IgD-negative memory B cell (primary cell): ENCODE measurements at regions not wholly inside any gene's neighbourhood (a gene's known extent, or its start where the extent isn't known, plus 50 kb on each side); places are given as distances from the start of the nearest gene placed in this dataset.
A peak's percentile ranks its signal among the peaks of the same experiment; 100 is the strongest.

Experiments used
- H3K27ac Mint-ChIP-seq, 3 donors: one replicate each; pipeline ENCODE4 v1.8.0; 2020 to 2022; ENCODE audit warnings: mild to moderate bottlenecking in 3 of 3, mixed read lengths in 3 of 3, moderate library complexity in 1 of 3
- H3K27me3 Mint-ChIP-seq: one replicate; pipeline ENCODE4 v1.8.0; 2021; ENCODE audit warnings: mixed read lengths
- H3K36me3 Mint-ChIP-seq: one replicate; pipeline ENCODE4 v1.8.0; 2020; ENCODE audit warnings: mild to moderate bottlenecking, mixed read lengths
- H3K4me1 Mint-ChIP-seq, 3 donors: one replicate each; pipeline ENCODE4 v1.8.0; 2020 to 2022; ENCODE audit warnings: mixed read lengths in 3 of 3, mild to moderate bottlenecking in 1 of 3
- H3K4me3 Mint-ChIP-seq, 4 donors: one replicate each; pipeline ENCODE4 v1.8.0; 2020 to 2022; ENCODE audit warnings: mild to moderate bottlenecking in 4 of 4, mixed read lengths in 4 of 4, moderate library complexity in 3 of 4
- H3K9me3 Mint-ChIP-seq, 3 donors: one replicate each; pipeline ENCODE4 v1.8.0; 2020 to 2021; ENCODE audit warnings: mixed read lengths in 3 of 3, mild to moderate bottlenecking in 1 of 3

- Mint-ChIP-seq H3K36me3 (no peaks in the 10 kb centered on the region), H3K27me3 (no peaks in the 10 kb centered on the region), H3K27ac (no peak overlapping the region), H3K4me3 (no peak overlapping the region), H3K4me1 (no peaks in the 10 kb centered on the region), H3K9me3 (peaks cover 0 to 3% (median 0%) of the 10 kb centered on the region in 3 donors)
These were observed 193.4 kb upstream of the MYT1L start for GRCh38 chr2:2524348-2524941.

- H3K4me1 Mint-ChIP-seq = no peaks in the 10 kb centered on the region
- H3K9me3 Mint-ChIP-seq = peaks cover 0 to 3% (median 0%) of the 10 kb centered on the region in 3 donors
- no peaks in the 10 kb centered on the region for H3K36me3 Mint-ChIP-seq
- H3K4me3 Mint-ChIP-seq = no peak overlapping the region
- H3K27me3 Mint-ChIP-seq = no peaks in the 10 kb centered on the region
- H3K27ac Mint-ChIP-seq = no peak overlapping the region
These were observed 192.6 kb upstream of the MYT1L start for GRCh38 chr2:2523461-2524347.

- Mint-ChIP-seq H3K27me3 (no peaks in the 10 kb centered on the region), H3K36me3 (no peaks in the 10 kb centered on the region), H3K27ac (no peak overlapping the region), H3K9me3 (peaks cover 0 to 3% (median 0%) of the 10 kb centered on the region in 3 donors), H3K4me1 (no peaks in the 10 kb centered on the region), H3K4me3 (peak overlapping the region in 1 of 4 donors; percentile 38)
These were observed 189.3 kb upstream of the MYT1L start for GRCh38 chr2:2520401-2520811.

GRCh38 chr2:2519381-2519780, 188.3 kb upstream of the MYT1L start:
- Mint-ChIP-seq H3K4me3 (no peak overlapping the region), H3K27ac (no peak overlapping the region), H3K27me3 (no peaks in the 10 kb centered on the region), H3K4me1 (no peaks in the 10 kb centered on the region), H3K36me3 (no peaks in the 10 kb centered on the region), H3K9me3 (peaks cover 0 to 3% (median 0%) of the 10 kb centered on the region in 3 donors)

- Mint-ChIP-seq H3K4me1 (peaks cover 0 to 3% (median 0%) of the 10 kb centered on the region in 3 donors), H3K27me3 (no peaks in the 10 kb centered on the region), H3K27ac (no peak overlapping the region), H3K9me3 (peaks cover 0 to 3% (median 0%) of the 10 kb centered on the region in 3 donors), H3K4me3 (no peak overlapping the region), H3K36me3 (no peaks in the 10 kb centered on the region)
These were observed 186.3 kb upstream of the MYT1L start for GRCh38 chr2:2517399-2517798.

- peaks cover 0 to 1% (median under 1%) of the 10 kb centered on the region in 3 donors for H3K9me3 Mint-ChIP-seq
- peak overlapping the region in 1 of 4 donors; percentile 52 for H3K4me3 Mint-ChIP-seq
- no peak overlapping the region for H3K27ac Mint-ChIP-seq
- H3K36me3 Mint-ChIP-seq = no peaks in the 10 kb centered on the region
- peaks cover 0 to 3% (median 0%) of the 10 kb centered on the region in 3 donors for H3K4me1 Mint-ChIP-seq
- H3K27me3 Mint-ChIP-seq = no peaks in the 10 kb centered on the region
These were observed 185.3 kb upstream of the MYT1L start for GRCh38 chr2:2516386-2516785.

GRCh38 chr2:2512931-2513330, 181.9 kb upstream of the MYT1L start:
- no peaks in the 10 kb centered on the region for H3K36me3 Mint-ChIP-seq
- H3K4me3 Mint-ChIP-seq = no peak overlapping the region
- peaks cover 0 to 3% (median 0%) of the 10 kb centered on the region in 3 donors for H3K9me3 Mint-ChIP-seq
- H3K27ac Mint-ChIP-seq = no peak overlapping the region
- no peaks in the 10 kb centered on the region for H3K27me3 Mint-ChIP-seq
- H3K4me1 Mint-ChIP-seq = peaks cover 0 to 3% (median 0%) of the 10 kb centered on the region in 3 donors

- no peak overlapping the region for H3K27ac Mint-ChIP-seq
- peaks cover 0 to 3% (median 3%) of the 10 kb centered on the region in 3 donors for H3K9me3 Mint-ChIP-seq
- no peak overlapping the region for H3K4me3 Mint-ChIP-seq
- H3K36me3 Mint-ChIP-seq = no peaks in the 10 kb centered on the region
- peaks cover 0 to 1% (median 0%) of the 10 kb centered on the region in 3 donors for H3K4me1 Mint-ChIP-seq
- no peaks in the 10 kb centered on the region for H3K27me3 Mint-ChIP-seq
These were observed 176.4 kb upstream of the MYT1L start for GRCh38 chr2:2507417-2507997.

GRCh38 chr2:2506536-2506935, 175.5 kb upstream of the MYT1L start:
- no peak overlapping the region for H3K27ac Mint-ChIP-seq
- H3K4me3 Mint-ChIP-seq = no peak overlapping the region
- peaks cover under 1% of the 10 kb centered on the region for H3K27me3 Mint-ChIP-seq
- H3K4me1 Mint-ChIP-seq = peaks cover 0 to 1% (median 0%) of the 10 kb centered on the region in 3 donors
- H3K36me3 Mint-ChIP-seq = no peaks in the 10 kb centered on the region
- H3K9me3 Mint-ChIP-seq = peaks cover 0 to 3% (median 2%) of the 10 kb centered on the region in 3 donors

GRCh38 chr2:2505604-2506003, 174.5 kb upstream of the MYT1L start:
- H3K27me3 Mint-ChIP-seq = peaks cover 2% of the 10 kb centered on the region
- peaks cover 0 to 1% (median 0%) of the 10 kb centered on the region in 3 donors for H3K4me1 Mint-ChIP-seq
- no peak overlapping the region for H3K27ac Mint-ChIP-seq
- H3K36me3 Mint-ChIP-seq = no peaks in the 10 kb centered on the region
- H3K9me3 Mint-ChIP-seq = peaks cover 0 to 3% (median 2%) of the 10 kb centered on the region in 3 donors
- H3K4me3 Mint-ChIP-seq = no peak overlapping the region

GRCh38 chr2:2503864-2504418, 172.9 kb upstream of the MYT1L start:
- H3K27ac Mint-ChIP-seq = no peak overlapping the region
- H3K36me3 Mint-ChIP-seq = peaks cover 3% of the 10 kb centered on the region
- peaks cover 2% of the 10 kb centered on the region for H3K27me3 Mint-ChIP-seq
- H3K4me3 Mint-ChIP-seq = no peak overlapping the region
- peaks cover 0 to 3% (median 0%) of the 10 kb centered on the region in 3 donors for H3K9me3 Mint-ChIP-seq
- peaks cover 0 to 1% (median 0%) of the 10 kb centered on the region in 3 donors for H3K4me1 Mint-ChIP-seq

- Mint-ChIP-seq H3K27ac (peak overlapping the region in 1 of 3 donors; percentile 48), H3K27me3 (peaks cover 2% of the 10 kb centered on the region), H3K4me1 (peaks cover 0 to 1% (median 0%) of the 10 kb centered on the region in 3 donors), H3K36me3 (peaks cover 3% of the 10 kb centered on the region), H3K9me3 (peaks cover 0 to 3% (median 0%) of the 10 kb centered on the region in 3 donors), H3K4me3 (no peak overlapping the region)
These were observed 171.1 kb upstream of the MYT1L start for GRCh38 chr2:2502201-2502549.

- no peak overlapping the region for H3K27ac Mint-ChIP-seq
- H3K9me3 Mint-ChIP-seq = peaks cover 0 to 3% (median 0%) of the 10 kb centered on the region in 3 donors
- peaks cover 0 to 1% (median 0%) of the 10 kb centered on the region in 3 donors for H3K4me1 Mint-ChIP-seq
- peaks cover 3% of the 10 kb centered on the region for H3K36me3 Mint-ChIP-seq
- H3K4me3 Mint-ChIP-seq = no peak overlapping the region
- peaks cover 2% of the 10 kb centered on the region for H3K27me3 Mint-ChIP-seq
These were observed 170.6 kb upstream of the MYT1L start for GRCh38 chr2:2501454-2502200.

- H3K4me3 Mint-ChIP-seq = no peak overlapping the region
- H3K27ac Mint-ChIP-seq = no peak overlapping the region
- H3K4me1 Mint-ChIP-seq = no peaks in the 10 kb centered on the region
These were observed 164.5 kb upstream of the MYT1L start for GRCh38 chr2:2495606-2496005.

More at GRCh38 chr2:2495606-2496005, 164.5 kb upstream of the MYT1L start:
- Mint-ChIP-seq H3K36me3 (peaks cover 3% of the 10 kb centered on the region), H3K9me3 (peaks cover 0 to 1% (median 0%) of the 10 kb centered on the region in 3 donors), H3K27me3 (peaks cover 2% of the 10 kb centered on the region)
